ENCODE measurements at regions not wholly inside any gene's neighbourhood (a gene's known extent, or its start where the extent isn't known, plus 50 kb on each side); places are given as distances from the start of the nearest gene placed in this dataset.

GRCh38 chr12:105459760-105460330, 129.4 kb downstream of the C12orf75 start:
- no peak for TF ChIP-seq BHLHE40 (IDR thresholded peaks at IDR 0.05; ENCODE audit: borderline replicate concordance)
- TF ChIP-seq ZNF384 (IDR thresholded peaks at IDR 0.05): no peak
- no peak for TF ChIP-seq PKNOX1 (IDR thresholded peaks at IDR 0.05)
- TF ChIP-seq LEF1 (IDR thresholded peaks at IDR 0.05; ENCODE audit: borderline replicate concordance): no peak
- no peak for TF ChIP-seq NFRKB (IDR thresholded peaks at IDR 0.05)
- TF ChIP-seq HDGF (IDR thresholded peaks at IDR 0.05; ENCODE audit: borderline replicate concordance): no peak
- TF ChIP-seq SP1 (IDR thresholded peaks at IDR 0.05): no peak
- no peak for TF ChIP-seq TARDBP (IDR thresholded peaks at IDR 0.05)
- TF ChIP-seq FOXA1 (IDR thresholded peaks at IDR 0.05): no peak
- TF ChIP-seq ARNT (IDR thresholded peaks at IDR 0.05): no peak
- TF ChIP-seq FOXM1 (IDR thresholded peaks at IDR 0.05; ENCODE audit: borderline replicate concordance): no peak
